Loucy (cell line): ENCODE measurements at regions not wholly inside any gene's neighbourhood (a gene's known extent, or its start where the extent isn't known, plus 50 kb on each side); places are given as distances from the start of the nearest gene placed in this dataset.

Experiments
- CTCF ChIP-seq: fragments of 200-600 bp; sonication (generic); conservative IDR thresholded peaks from 2 replicates; pipeline ENCODE4 v1.5.1; 2014; ENCODE audit warnings: mild to moderate bottlenecking, antibody characterized with exemption, low read length
- EZH2phosphoT487 ChIP-seq: fragments of 200-600 bp; IDR thresholded peaks from 2 replicates; pipeline ENCODE4 v1.6.1; 2018; ENCODE audit warnings: antibody characterized with exemption, mild to moderate bottlenecking, moderate library complexity, borderline replicate concordance

DNA sequence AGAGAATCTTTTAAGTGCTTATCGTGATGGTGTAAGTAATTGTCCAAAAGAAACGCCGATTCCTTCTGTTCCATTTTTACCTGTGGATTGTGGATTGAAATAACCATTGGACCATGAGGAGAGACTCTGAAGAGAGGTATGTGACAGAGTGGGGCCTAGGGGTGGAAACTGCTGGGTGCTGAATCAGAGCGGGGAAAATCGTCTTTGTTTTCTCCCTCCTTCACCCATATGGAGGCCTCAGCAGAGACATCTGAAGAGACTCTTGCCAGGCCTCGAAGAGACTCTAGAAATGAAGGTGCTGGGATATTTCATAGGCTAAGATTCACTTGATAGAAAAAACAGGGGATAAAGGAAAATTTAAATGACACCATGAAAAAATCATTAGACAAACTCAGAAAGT lies 1327.0 kb downstream of the BRINP3 start:
- TF ChIP-seq CTCF: no peak
- TF ChIP-seq EZH2phosphoT487: no peak
